ENCODE measurements at regions not wholly inside any gene's neighbourhood (a gene's known extent, or its start where the extent isn't known, plus 50 kb on each side); places are given as distances from the start of the nearest gene placed in this dataset.

- TF ChIP-seq POLR2A (IDR thresholded peaks at IDR 0.05) = no peak
- no peak for TF ChIP-seq POLR2AphosphoS5 (IDR thresholded peaks at IDR 0.05)
- no peak for TF ChIP-seq CTCF (IDR thresholded peaks at IDR 0.05)
- no peak for TF ChIP-seq EP300 (IDR thresholded peaks at IDR 0.05)
Measured at GRCh38 chr9:109981091-109981490, 201.1 kb downstream of the PALM2AKAP2 start.
